ENCODE measurements at regions not wholly inside any gene's neighbourhood (a gene's known extent, or its start where the extent isn't known, plus 50 kb on each side); places are given as distances from the start of the nearest gene placed in this dataset.

- H3K4me1 Mint-ChIP-seq = no peaks in the 10 kb centered on the region
- no peaks in the 10 kb centered on the region for H3K36me3 Mint-ChIP-seq (ENCODE audit: low read depth)
- no peak for DNase-seq (ENCODE audit: low read depth, low spot score)
- H3K27me3 Mint-ChIP-seq (ENCODE audit: low read depth) = peaks cover 16% of the 10 kb centered on the region
- no peak overlapping the region for H3K27ac Mint-ChIP-seq (ENCODE audit: unreplicated experiment)
- no peak overlapping the region for H3K4me3 Mint-ChIP-seq
- TF ChIP-seq CTCF (conservative IDR thresholded peaks at IDR 0.05) = no peak
- H3K9me3 Mint-ChIP-seq = no peaks in the 10 kb centered on the region
These were observed 738.3 kb upstream of the EEF2KMT start for GRCh38 chr16:5835876-5836275.

- H3K9me3 Mint-ChIP-seq = peaks cover 3% of the 10 kb centered on the region
- no peaks in the 10 kb centered on the region for H3K36me3 Mint-ChIP-seq (ENCODE audit: low read depth)
These were observed 728.7 kb upstream of the EEF2KMT start for GRCh38 chr16:5826332-5826731.

GRCh38 chr16:5820472-5820871, 722.9 kb upstream of the EEF2KMT start:
- H3K9me3 Mint-ChIP-seq = peaks cover 2% of the 10 kb centered on the region
- H3K27ac Mint-ChIP-seq (ENCODE audit: unreplicated experiment) = no peak overlapping the region
- H3K27me3 Mint-ChIP-seq (ENCODE audit: low read depth) = no peaks in the 10 kb centered on the region
- H3K4me3 Mint-ChIP-seq = no peak overlapping the region
- TF ChIP-seq CTCF (conservative IDR thresholded peaks at IDR 0.05) = no peak
- H3K36me3 Mint-ChIP-seq (ENCODE audit: low read depth) = no peaks in the 10 kb centered on the region
- no peak for DNase-seq (ENCODE audit: low read depth, low spot score)
- no peaks in the 10 kb centered on the region for H3K4me1 Mint-ChIP-seq

More at GRCh38 chr16:5826332-5826731, 728.7 kb upstream of the EEF2KMT start:
- H3K4me3 Mint-ChIP-seq = no peak overlapping the region
- TF ChIP-seq CTCF (conservative IDR thresholded peaks at IDR 0.05) = no peak
- peaks cover 2% of the 10 kb centered on the region for H3K27me3 Mint-ChIP-seq (ENCODE audit: low read depth)
- H3K4me1 Mint-ChIP-seq = peaks cover 5% of the 10 kb centered on the region
- H3K27ac Mint-ChIP-seq (ENCODE audit: unreplicated experiment) = no peak overlapping the region
- no peak for DNase-seq (ENCODE audit: low read depth, low spot score)

GRCh38 chr16:5815570-5816237, 718.1 kb upstream of the EEF2KMT start:
- DNase-seq (ENCODE audit: low read depth, low spot score) = no peak
- H3K27ac Mint-ChIP-seq (ENCODE audit: unreplicated experiment) = no peak overlapping the region
- TF ChIP-seq CTCF (conservative IDR thresholded peaks at IDR 0.05) = no peak
- H3K9me3 Mint-ChIP-seq = peaks cover 2% of the 10 kb centered on the region
- no peaks in the 10 kb centered on the region for H3K36me3 Mint-ChIP-seq (ENCODE audit: low read depth)
- no peaks in the 10 kb centered on the region for H3K27me3 Mint-ChIP-seq (ENCODE audit: low read depth)
- H3K4me1 Mint-ChIP-seq = no peaks in the 10 kb centered on the region
- H3K4me3 Mint-ChIP-seq = no peak overlapping the region

- Mint-ChIP-seq H3K4me1 (no peaks in the 10 kb centered on the region), H3K27me3 (ENCODE audit: low read depth) (peaks cover 11% of the 10 kb centered on the region), H3K9me3 (peaks cover 6% of the 10 kb centered on the region), H3K36me3 (ENCODE audit: low read depth) (peaks cover 5% of the 10 kb centered on the region), H3K4me3 (no peak overlapping the region), H3K27ac (ENCODE audit: unreplicated experiment) (no peak overlapping the region)
- no peak for TF ChIP-seq CTCF (conservative IDR thresholded peaks at IDR 0.05)
- no peak for DNase-seq (ENCODE audit: low read depth, low spot score)
These were observed 703.8 kb upstream of the EEF2KMT start for GRCh38 chr16:5801396-5801795.
